ENCODE measurements at regions not wholly inside any gene's neighbourhood (a gene's known extent, or its start where the extent isn't known, plus 50 kb on each side); places are given as distances from the start of the nearest gene placed in this dataset.

GRCh38 chr1:82948386-82948785 lies 1050.5 kb downstream of the TTLL7 start:
- Histone ChIP-seq H3K27ac (ENCODE audit: low read length) (no peak overlapping the region), H3K27me3 (ENCODE audit: control insufficient read depth, insufficient read depth, low read length) (no peaks in the 10 kb centered on the region), H3K4me1 (ENCODE audit: control insufficient read depth, low read depth, low read length) (no peaks in the 10 kb centered on the region), H3K4me3 (ENCODE audit: low read length) (no peak overlapping the region), H3K36me3 (ENCODE audit: control insufficient read depth, low read depth, low read length) (no peaks in the 10 kb centered on the region), H3K9me3 (ENCODE audit: control insufficient read depth, low read depth, low read length) (no peaks in the 10 kb centered on the region), H3K9ac (ENCODE audit: low read length) (no peak overlapping the region)

GRCh38 chr1:82947278-82947677 lies 1051.7 kb downstream of the TTLL7 start:
- Histone ChIP-seq H3K27me3 (ENCODE audit: control insufficient read depth, insufficient read depth, low read length) (no peaks in the 10 kb centered on the region), H3K27ac (ENCODE audit: low read length) (no peak overlapping the region), H3K36me3 (ENCODE audit: control insufficient read depth, low read depth, low read length) (no peaks in the 10 kb centered on the region), H3K4me3 (ENCODE audit: low read length) (no peak overlapping the region), H3K9me3 (ENCODE audit: control insufficient read depth, low read depth, low read length) (no peaks in the 10 kb centered on the region), H3K4me1 (ENCODE audit: control insufficient read depth, low read depth, low read length) (no peaks in the 10 kb centered on the region), H3K9ac (ENCODE audit: low read length) (no peak overlapping the region)

GRCh38 chr1:82946096-82946605 lies 1052.8 kb downstream of the TTLL7 start:
- Histone ChIP-seq H3K27ac (ENCODE audit: low read length) (no peak overlapping the region), H3K9me3 (ENCODE audit: control insufficient read depth, low read depth, low read length) (no peaks in the 10 kb centered on the region), H3K27me3 (ENCODE audit: control insufficient read depth, insufficient read depth, low read length) (no peaks in the 10 kb centered on the region), H3K4me3 (ENCODE audit: low read length) (no peak overlapping the region), H3K4me1 (ENCODE audit: control insufficient read depth, low read depth, low read length) (no peaks in the 10 kb centered on the region), H3K9ac (ENCODE audit: low read length) (no peak overlapping the region), H3K36me3 (ENCODE audit: control insufficient read depth, low read depth, low read length) (no peaks in the 10 kb centered on the region)

DNA sequence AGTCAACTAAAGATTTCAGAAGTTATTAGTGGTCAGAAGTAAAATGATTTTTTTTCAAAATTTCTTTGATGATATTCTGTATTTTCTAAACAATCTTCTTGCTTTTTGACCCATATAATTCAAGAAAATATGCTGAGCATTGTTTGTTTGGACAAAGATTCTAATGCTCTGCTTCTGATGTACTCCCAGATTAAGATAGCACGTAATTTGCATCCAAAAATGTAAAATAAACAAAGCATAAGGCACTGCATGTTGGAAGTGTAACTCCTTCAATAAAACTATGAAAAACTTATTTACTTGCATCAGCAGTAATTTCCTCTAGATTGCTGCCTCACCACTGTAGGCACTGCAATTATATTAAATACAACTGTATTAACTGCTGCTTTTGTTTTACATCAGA lies 1054.1 kb downstream of the TTLL7 start:
- Histone ChIP-seq H3K27me3 (ENCODE audit: control insufficient read depth, insufficient read depth, low read length) (no peaks in the 10 kb centered on the region), H3K9me3 (ENCODE audit: control insufficient read depth, low read depth, low read length) (no peaks in the 10 kb centered on the region), H3K36me3 (ENCODE audit: control insufficient read depth, low read depth, low read length) (no peaks in the 10 kb centered on the region), H3K4me3 (ENCODE audit: low read length) (no peak overlapping the region), H3K27ac (ENCODE audit: low read length) (no peak overlapping the region), H3K9ac (ENCODE audit: low read length) (no peak overlapping the region), H3K4me1 (ENCODE audit: control insufficient read depth, low read depth, low read length) (no peaks in the 10 kb centered on the region)

DNA sequence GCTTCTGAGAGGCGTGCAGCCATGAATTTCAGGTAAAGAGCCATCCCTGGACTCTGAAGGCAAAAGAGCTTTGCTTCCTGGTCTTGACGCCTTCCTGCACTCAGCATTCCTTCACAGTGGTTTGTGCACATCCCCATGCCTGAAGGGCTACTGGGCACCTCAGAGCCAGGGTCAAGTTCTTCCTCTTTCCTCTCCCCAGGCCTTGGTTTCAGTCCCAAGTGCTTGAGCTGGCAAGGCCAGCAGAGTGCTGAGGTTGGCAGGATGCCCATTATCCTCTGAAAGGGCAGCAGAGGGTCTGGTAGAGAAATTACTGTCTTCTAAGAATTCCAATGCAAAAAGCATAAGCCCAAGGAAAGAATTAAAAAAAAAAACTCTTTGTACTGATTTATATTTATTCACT lies 1064.9 kb downstream of the TTLL7 start:
- no peak overlapping the region for H3K9ac ChIP-seq (ENCODE audit: low read length)
- no peaks in the 10 kb centered on the region for H3K9me3 ChIP-seq (ENCODE audit: control insufficient read depth, low read depth, low read length)

DNA sequence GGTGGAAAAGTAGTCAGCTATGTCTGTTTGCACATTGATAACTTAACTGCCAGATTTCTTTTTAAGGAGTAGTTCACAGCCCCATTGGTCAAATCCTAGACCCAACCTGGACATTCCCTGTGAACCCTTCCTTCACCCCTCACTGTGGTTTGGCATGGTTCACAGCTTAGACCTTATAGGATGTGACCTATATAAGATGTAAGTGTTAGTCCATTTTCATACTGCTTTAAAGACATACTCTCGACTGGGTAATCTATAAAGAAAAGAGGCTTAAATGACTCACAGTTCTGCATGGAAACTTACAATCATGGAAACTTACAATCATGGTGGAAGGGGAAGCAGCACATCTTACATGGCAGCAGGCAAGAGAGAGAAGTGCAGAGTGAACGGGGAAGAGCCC lies 1066.2 kb downstream of the TTLL7 start:
- no peaks in the 10 kb centered on the region for H3K9me3 ChIP-seq (ENCODE audit: control insufficient read depth, low read depth, low read length)
- H3K9ac ChIP-seq (ENCODE audit: low read length): no peak overlapping the region
- H3K27ac ChIP-seq (ENCODE audit: low read length): no peak overlapping the region
- H3K4me3 ChIP-seq (ENCODE audit: low read length): no peak overlapping the region
- no peaks in the 10 kb centered on the region for H3K4me1 ChIP-seq (ENCODE audit: control insufficient read depth, low read depth, low read length)
- H3K36me3 ChIP-seq (ENCODE audit: control insufficient read depth, low read depth, low read length): no peaks in the 10 kb centered on the region
- H3K27me3 ChIP-seq (ENCODE audit: control insufficient read depth, insufficient read depth, low read length): no peaks in the 10 kb centered on the region

More for the DNA sequence above, 1064.9 kb downstream of the TTLL7 start:
- Histone ChIP-seq H3K27me3 (ENCODE audit: control insufficient read depth, insufficient read depth, low read length) (no peaks in the 10 kb centered on the region), H3K36me3 (ENCODE audit: control insufficient read depth, low read depth, low read length) (no peaks in the 10 kb centered on the region), H3K27ac (ENCODE audit: low read length) (no peak overlapping the region), H3K4me3 (ENCODE audit: low read length) (no peak overlapping the region), H3K4me1 (ENCODE audit: control insufficient read depth, low read depth, low read length) (no peaks in the 10 kb centered on the region)

DNA sequence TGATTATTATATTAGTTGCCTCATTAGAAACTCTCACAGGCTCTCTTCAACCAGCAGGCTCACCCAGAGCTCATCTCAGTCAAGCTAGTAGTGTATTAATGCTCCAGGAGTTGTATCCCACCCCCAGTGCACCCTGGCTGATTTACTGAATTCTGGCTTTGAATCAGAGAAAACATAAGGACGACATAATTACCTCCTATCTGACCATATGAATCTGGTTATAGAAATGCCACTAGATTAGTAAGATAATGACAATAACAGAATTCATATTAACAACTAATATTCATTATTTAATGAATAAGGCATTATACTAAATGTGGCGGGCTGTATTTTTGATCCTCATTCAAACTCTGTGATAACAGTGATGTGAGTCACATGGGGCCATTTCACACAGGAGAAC lies 1066.7 kb downstream of the TTLL7 start:
- H3K4me1 ChIP-seq (ENCODE audit: control insufficient read depth, low read depth, low read length): no peaks in the 10 kb centered on the region

GRCh38 chr1:82931006-82931405 lies 1067.9 kb downstream of the TTLL7 start:
- H3K4me1 ChIP-seq (ENCODE audit: control insufficient read depth, low read depth, low read length): no peaks in the 10 kb centered on the region
- H3K27ac ChIP-seq (ENCODE audit: low read length): no peak overlapping the region
- H3K36me3 ChIP-seq (ENCODE audit: control insufficient read depth, low read depth, low read length): no peaks in the 10 kb centered on the region
- H3K9me3 ChIP-seq (ENCODE audit: control insufficient read depth, low read depth, low read length): no peaks in the 10 kb centered on the region
- no peak overlapping the region for H3K4me3 ChIP-seq (ENCODE audit: low read length)
- no peak overlapping the region for H3K9ac ChIP-seq (ENCODE audit: low read length)
- H3K27me3 ChIP-seq (ENCODE audit: control insufficient read depth, insufficient read depth, low read length): no peaks in the 10 kb centered on the region

More for the DNA sequence above, 1066.7 kb downstream of the TTLL7 start:
- no peaks in the 10 kb centered on the region for H3K9me3 ChIP-seq (ENCODE audit: control insufficient read depth, low read depth, low read length)
- no peaks in the 10 kb centered on the region for H3K36me3 ChIP-seq (ENCODE audit: control insufficient read depth, low read depth, low read length)
- H3K4me3 ChIP-seq (ENCODE audit: low read length): no peak overlapping the region
- no peak overlapping the region for H3K9ac ChIP-seq (ENCODE audit: low read length)
- H3K27ac ChIP-seq (ENCODE audit: low read length): no peak overlapping the region
- H3K27me3 ChIP-seq (ENCODE audit: control insufficient read depth, insufficient read depth, low read length): no peaks in the 10 kb centered on the region

DNA sequence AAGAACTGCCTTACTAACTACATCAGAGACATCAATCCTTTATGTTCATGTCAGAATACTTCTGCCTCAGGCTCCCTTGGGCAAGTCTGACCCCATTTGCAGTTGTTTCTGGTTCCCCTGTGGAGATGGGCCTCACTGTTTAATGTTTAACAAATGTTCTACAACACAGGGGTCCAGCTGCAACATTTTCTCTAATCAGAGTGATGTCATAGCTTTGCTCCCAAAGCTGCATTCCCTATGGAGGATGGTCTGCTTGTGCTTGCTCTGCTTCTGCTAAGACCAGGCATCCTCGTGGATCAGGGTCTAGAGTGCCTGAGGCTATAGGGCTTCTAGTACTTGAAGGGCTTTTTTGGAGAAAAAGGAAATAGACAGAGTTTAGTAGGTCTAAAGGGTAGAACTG lies 1071.2 kb downstream of the TTLL7 start:
- no peaks in the 10 kb centered on the region for H3K36me3 ChIP-seq (ENCODE audit: control insufficient read depth, low read depth, low read length)
- no peaks in the 10 kb centered on the region for H3K9me3 ChIP-seq (ENCODE audit: control insufficient read depth, low read depth, low read length)
- H3K9ac ChIP-seq (ENCODE audit: low read length): no peak overlapping the region
- H3K27ac ChIP-seq (ENCODE audit: low read length): no peak overlapping the region
- H3K4me1 ChIP-seq (ENCODE audit: control insufficient read depth, low read depth, low read length): no peaks in the 10 kb centered on the region
- H3K27me3 ChIP-seq (ENCODE audit: control insufficient read depth, insufficient read depth, low read length): no peaks in the 10 kb centered on the region
- H3K4me3 ChIP-seq (ENCODE audit: low read length): no peak overlapping the region

DNA sequence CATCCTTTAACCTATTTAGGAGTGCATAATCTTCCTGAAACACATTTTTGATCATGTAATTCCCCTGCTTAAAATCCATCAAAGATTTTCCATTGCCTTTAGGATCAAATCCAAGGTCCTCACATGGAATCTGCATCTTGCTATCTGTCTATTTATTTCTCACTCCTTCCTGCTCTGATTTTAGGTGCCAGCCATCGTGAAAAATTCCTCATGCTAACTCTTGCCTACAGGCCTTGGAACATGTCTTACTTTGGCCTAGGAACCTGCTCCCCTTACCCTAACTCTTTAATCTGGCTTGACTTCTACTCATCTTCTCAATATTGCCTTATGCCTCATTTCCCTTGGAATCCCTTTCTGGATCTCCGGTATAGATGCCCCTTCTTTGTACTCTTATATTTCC lies 1074.3 kb downstream of the TTLL7 start:
- Histone ChIP-seq H3K4me3 (ENCODE audit: low read length) (no peak overlapping the region), H3K27ac (ENCODE audit: low read length) (no peak overlapping the region), H3K27me3 (ENCODE audit: control insufficient read depth, insufficient read depth, low read length) (no peaks in the 10 kb centered on the region), H3K36me3 (ENCODE audit: control insufficient read depth, low read depth, low read length) (no peaks in the 10 kb centered on the region), H3K9me3 (ENCODE audit: control insufficient read depth, low read depth, low read length) (no peaks in the 10 kb centered on the region), H3K9ac (ENCODE audit: low read length) (no peak overlapping the region), H3K4me1 (ENCODE audit: control insufficient read depth, low read depth, low read length) (no peaks in the 10 kb centered on the region)

GRCh38 chr1:82923931-82924330 lies 1075.0 kb downstream of the TTLL7 start:
- Histone ChIP-seq H3K27me3 (ENCODE audit: control insufficient read depth, insufficient read depth, low read length) (no peaks in the 10 kb centered on the region), H3K4me1 (ENCODE audit: control insufficient read depth, low read depth, low read length) (no peaks in the 10 kb centered on the region), H3K9ac (ENCODE audit: low read length) (no peak overlapping the region), H3K9me3 (ENCODE audit: control insufficient read depth, low read depth, low read length) (no peaks in the 10 kb centered on the region), H3K36me3 (ENCODE audit: control insufficient read depth, low read depth, low read length) (no peaks in the 10 kb centered on the region), H3K4me3 (ENCODE audit: low read length) (no peak overlapping the region), H3K27ac (ENCODE audit: low read length) (no peak overlapping the region)

DNA sequence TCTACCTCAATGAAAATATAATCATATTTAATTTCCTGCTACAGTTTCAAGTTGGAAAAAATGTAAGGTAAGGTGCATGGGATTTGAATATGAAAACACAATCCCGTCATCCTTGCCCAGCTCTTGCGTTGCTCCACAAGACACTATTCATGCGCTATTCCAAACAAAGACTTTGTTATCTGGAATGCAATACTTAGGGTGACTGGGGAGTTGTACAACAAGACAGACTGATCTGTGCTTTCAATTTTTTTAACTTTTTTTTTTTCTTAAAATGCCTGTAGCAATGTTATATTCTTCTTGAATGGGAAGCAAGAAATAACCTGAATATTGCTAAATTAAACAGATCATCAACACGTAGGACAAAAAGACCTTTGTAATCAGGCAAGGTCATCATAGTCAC lies 1077.2 kb downstream of the TTLL7 start:
- Histone ChIP-seq H3K4me3 (ENCODE audit: low read length) (no peak overlapping the region), H3K9me3 (ENCODE audit: control insufficient read depth, low read depth, low read length) (no peaks in the 10 kb centered on the region), H3K9ac (ENCODE audit: low read length) (no peak overlapping the region), H3K27ac (ENCODE audit: low read length) (no peak overlapping the region), H3K36me3 (ENCODE audit: control insufficient read depth, low read depth, low read length) (no peaks in the 10 kb centered on the region), H3K27me3 (ENCODE audit: control insufficient read depth, insufficient read depth, low read length) (no peaks in the 10 kb centered on the region), H3K4me1 (ENCODE audit: control insufficient read depth, low read depth, low read length) (no peaks in the 10 kb centered on the region)
